HCT116 (cell line): ENCODE measurements at regions not wholly inside any gene's neighbourhood (a gene's known extent, or its start where the extent isn't known, plus 50 kb on each side); places are given as distances from the start of the nearest gene placed in this dataset.

ENCODE experiments used
- ATAC-seq: fragments of 200-7000 bp; cut with Tn5 transposase; 2 replicates; pipeline ENCODE4 v1.9.1; 2020; ENCODE audit warnings: mild to moderate bottlenecking, moderate library complexity
- BruUV-seq: library from RNA; stranded (reverse); fragments of 400-500 nt; replicated peaks from 2 replicates; lab custom pipeline; 2021; lab: Mats Ljungman, UMichigan
- CTCF ChIA-PET: fragments of 300-600 bp; sonication (Branson Sonifier 250); formaldehyde crosslinking; loops from one replicate; lab custom pipeline; 2021; ENCODE audit warnings: antibody characterized with exemption; lab: Charles Lee
- POLR2A ChIA-PET: fragments of 300-600, 350-600 bp; sonication (Branson Sonifier 250); formaldehyde crosslinking; loops from one replicate; lab custom pipeline; 2021; ENCODE audit warnings: antibody characterized with exemption; lab: Charles Lee
- RAD21 ChIA-PET, 2 experiments: fragments of 300-600 bp; sonication (Branson Sonifier 250); formaldehyde crosslinking; loops; one replicate each; lab custom pipeline; 2023; ENCODE audit warnings: low total read pairs in 2 of 2; ENCODE audit not compliant: uncharacterized antibody in 2 of 2, unreplicated experiment in 2 of 2, low non-redundant PET in 1 of 2; lab: Charles Lee
- DNase-seq: peaks from one replicate; pipeline ENCODE4 v3.0.0-alpha.2; 2010; ENCODE audit warnings: low read depth, low spot score
- H2AFZ ChIP-seq: fragments of 200-600 bp; shearing (Covaris generic), sonication (generic); 2 replicates; pipeline ENCODE4 v1.6.1; 2017; ENCODE audit warnings: low read depth, mixed run types, mixed read lengths, antibody characterized with exemption, low read length; ENCODE audit not compliant: poor library complexity, severe bottlenecking
- H3K27ac ChIP-seq: 2 replicates; pipeline ENCODE4 v1.5.1; 2012; ENCODE audit warnings: low read depth, low read length
- H3K27me3 ChIP-seq: fragments of 200-600 bp; sonication (generic); 2 replicates; pipeline ENCODE4 v1.6.1; 2016; ENCODE audit warnings: mixed run types, low read length, mixed read lengths; ENCODE audit not compliant: insufficient read depth
- H3K36me3 ChIP-seq, 2 experiments: fragments of 200-500 bp in 1 of 2; fragments of 200-600 bp in 1 of 2; sonication (Bioruptor generic) in 1 of 2; sonication (generic) in 1 of 2; 2 replicates each; pipeline versions ENCODE4 v1.5.1 to v1.6.1; 2014 to 2016; ENCODE audit warnings: low read length in 2 of 2, inconsistent platforms in 1 of 2, mixed read lengths in 1 of 2, mixed run types in 1 of 2; ENCODE audit not compliant: insufficient read depth in 2 of 2, control insufficient read depth in 1 of 2
- H3K4me1 ChIP-seq, 2 experiments: fragments of 200-600 bp in 1 of 2; sonication (generic) in 1 of 2; 2 replicates each; pipeline versions ENCODE4 v1.5.1 to v1.6.1; 2012 to 2017; ENCODE audit warnings: low read length in 2 of 2, inconsistent platforms in 1 of 2, mild to moderate bottlenecking in 1 of 2, mixed read lengths in 1 of 2, mixed run types in 1 of 2, moderate library complexity in 1 of 2; ENCODE audit not compliant: insufficient read depth in 2 of 2, control insufficient read depth in 1 of 2
- H3K4me2 ChIP-seq: fragments of 200-600 bp; sonication (generic); 2 replicates; pipeline ENCODE4 v1.6.1; 2017; ENCODE audit warnings: mixed run types, low read length, mixed read lengths
- H3K4me3 ChIP-seq, 2 experiments: fragments of 200-600 bp in 1 of 2; sonication (generic) in 1 of 2; replicated peaks in 1 of 2; 2 replicates each; pipeline ENCODE4 v1.5.1; 2011 to 2016; ENCODE audit warnings: low read length in 2 of 2, control low read depth in 1 of 2, low read depth in 1 of 2, mild to moderate bottlenecking in 1 of 2, mixed read lengths in 1 of 2, mixed run types in 1 of 2
- H3K79me2 ChIP-seq: fragments of 200-600 bp; sonication (generic); 2 replicates; pipeline ENCODE4 v1.6.1; 2017; ENCODE audit warnings: mild to moderate bottlenecking, mixed run types, low read length, moderate library complexity, mixed read lengths; ENCODE audit not compliant: insufficient read depth
- H3K9ac ChIP-seq: fragments of 200-600 bp; sonication (generic); 2 replicates; pipeline ENCODE4 v1.6.1; 2016; ENCODE audit warnings: low read length, mixed read lengths
- H3K9me2 ChIP-seq: fragments of 200-600 bp; sonication (generic), shearing (Covaris generic); 2 replicates; pipeline ENCODE4 v1.6.1; 2017; ENCODE audit warnings: mixed run types, mild to moderate bottlenecking, moderate library complexity; ENCODE audit not compliant: insufficient read depth
- H3K9me3 ChIP-seq, 2 experiments: fragments of 200-500 bp in 1 of 2; fragments of 200-600 bp in 1 of 2; sonication (Bioruptor generic) in 1 of 2; sonication (generic) in 1 of 2; 2 replicates each; pipeline ENCODE4 v1.6.1; 2014 to 2017; ENCODE audit warnings: low read length in 2 of 2, mixed read lengths in 2 of 2, inconsistent platforms in 1 of 2, low read depth in 1 of 2, mild to moderate bottlenecking in 1 of 2, mixed run types in 1 of 2, moderate library complexity in 1 of 2; ENCODE audit not compliant: control insufficient read depth in 1 of 2, insufficient read depth in 1 of 2
- H4K20me1 ChIP-seq: fragments of 200-600 bp; sonication (generic), shearing (Covaris generic); 2 replicates; pipeline ENCODE4 v1.6.1; 2017; ENCODE audit warnings: mixed run types, mild to moderate bottlenecking, moderate library complexity; ENCODE audit not compliant: insufficient read depth
- ATF3 ChIP-seq: IDR thresholded peaks from 2 replicates; pipeline ENCODE4 v1.6.1; 2012
- ELF1 ChIP-seq: IDR thresholded peaks from 2 replicates; pipeline ENCODE4 v1.6.1; 2012; ENCODE audit warnings: low read depth, borderline replicate concordance
- EZH2 ChIP-seq: fragments of 200-600 bp; sonication (generic); IDR thresholded peaks from 2 replicates; pipeline ENCODE4 v1.6.1; 2017; ENCODE audit warnings: antibody characterized with exemption, mixed run types
- FOSL1 ChIP-seq: IDR thresholded peaks from 2 replicates; pipeline ENCODE4 v1.6.1; 2012; ENCODE audit warnings: low read depth
- POLR2A ChIP-seq: IDR thresholded peaks from 2 replicates; pipeline ENCODE4 v1.7.0; 2011; ENCODE audit warnings: borderline replicate concordance; ENCODE audit not compliant: insufficient read depth, insufficient read length; ENCODE audit errors: extremely low read depth
- RAD21 ChIP-seq: IDR thresholded peaks from 2 replicates; pipeline ENCODE4 v1.6.1; 2012; ENCODE audit warnings: low read depth, mild to moderate bottlenecking
- SP1 ChIP-seq: IDR thresholded peaks from 2 replicates; pipeline ENCODE4 v1.6.1; 2012; ENCODE audit warnings: low read depth
- ZBTB33 ChIP-seq: IDR thresholded peaks from 2 replicates; pipeline ENCODE4 v1.6.1; 2011; ENCODE audit warnings: mild to moderate bottlenecking, low read length, moderate library complexity; ENCODE audit not compliant: insufficient replicate concordance; ENCODE audit errors: extremely low read depth
- intact Hi-C: fragments of 100-400 bp; cut with micrococcal nuclease; formaldehyde crosslinking; loops from 2 replicates; pipeline ENCODE4 v1.10.0; 2022
- TF ChIP-seq, protein P1 (sequence below): IDR thresholded peaks from 2 replicates; pipeline ENCODE4 v1.6.1; 2012

- no peak for TF ChIP-seq FOSL1
- TF ChIP-seq RAD21 = no peak
- no peak for TF ChIP-seq ATF3
- TF ChIP-seq SP1 = no peak
- no peak for TF ChIP-seq EZH2
- TF ChIP-seq ELF1 = no peak
- TF ChIP-seq, protein P1, sequence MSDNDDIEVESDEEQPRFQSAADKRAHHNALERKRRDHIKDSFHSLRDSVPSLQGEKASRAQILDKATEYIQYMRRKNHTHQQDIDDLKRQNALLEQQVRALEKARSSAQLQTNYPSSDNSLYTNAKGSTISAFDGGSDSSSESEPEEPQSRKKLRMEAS = no peak
- TF ChIP-seq POLR2A = no peak
These were observed 162.3 kb upstream of the SERP2 start (continued) for GRCh38 chr13:44211286-44211685.

DNA sequence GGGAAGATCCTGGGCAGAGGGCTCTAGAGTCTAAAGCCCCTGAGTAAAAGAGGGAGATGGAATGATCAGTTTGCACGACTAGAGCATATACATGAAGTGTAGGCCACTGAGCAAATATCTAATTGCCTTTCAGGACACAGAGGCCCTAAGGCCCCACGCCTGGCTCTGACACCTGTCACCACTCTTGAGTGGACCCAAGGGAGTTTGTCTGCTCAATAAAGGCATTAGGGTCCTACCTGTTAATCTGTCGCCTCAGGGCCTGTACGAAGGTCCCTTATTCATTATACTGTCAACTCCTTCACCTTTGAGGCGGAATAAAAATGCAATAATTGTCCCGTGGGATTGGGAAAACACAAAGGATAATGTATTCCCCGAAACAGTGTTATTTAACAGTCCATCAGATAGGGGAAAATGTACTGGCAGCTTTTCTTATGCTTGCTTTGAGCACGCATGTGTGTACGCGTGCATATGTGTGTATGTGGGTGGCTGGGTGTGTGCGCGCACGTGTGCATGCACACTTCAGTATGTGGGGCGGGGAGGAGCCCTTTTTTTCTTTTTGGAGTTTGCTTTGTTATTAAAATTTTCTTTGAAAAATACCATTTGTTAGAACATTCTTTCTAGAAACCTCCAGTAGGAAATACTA is 161.8 kb upstream of the SERP2 start:
- TF ChIP-seq ZBTB33 (no peak), ELF1 (no peak)
- TF ChIP-seq, all 23 proteins: peak for 0
- intact Hi-C loops = no loop called here

More for the DNA sequence above, 161.8 kb upstream of the SERP2 start:
- no peaks in the 10 kb centered on the region for H3K27me3 ChIP-seq
- ChIA-PET RAD21 (no interaction called here), POLR2A (no interaction called here), CTCF (no interaction called here)
- no peak overlapping the region for H3K27ac ChIP-seq
- no peak overlapping the region for H3K9ac ChIP-seq
- H3K9me2 ChIP-seq = no peaks in the 10 kb centered on the region
- peaks cover 0 to 5% of the 10 kb centered on the region in 2 experiments; a peak in 1 of 4 replicates for H3K9me3 ChIP-seq
- ATAC-seq (no peak), DNase-seq (no peak)
- no TSS peak for BruUV-seq
- no peaks in the 10 kb centered on the region for H3K79me2 ChIP-seq
- no peaks in the 10 kb centered on the region for H3K36me3 ChIP-seq
- no peak overlapping the region for H3K4me3 ChIP-seq
- H2AFZ ChIP-seq = no peak overlapping the region
- no peaks in the 10 kb centered on the region for H4K20me1 ChIP-seq
- H3K4me2 ChIP-seq = no peak overlapping the region
- peaks cover 0 to 6% of the 10 kb centered on the region in 2 experiments; a peak in 2 of 4 replicates for H3K4me1 ChIP-seq
